Esophagus squamous epithelium (tissue), 4 donors: ENCODE measurements at regions not wholly inside any gene's neighbourhood (a gene's known extent, or its start where the extent isn't known, plus 50 kb on each side); places are given as distances from the start of the nearest gene placed in this dataset.

Experiments
- CTCF ChIP-seq, 6 experiments: fragments of 450-650 bp in 4 of 6; fragments of 200-600 bp in 2 of 6; sonication (generic) in 2 of 6; IDR thresholded peaks; one replicate each; pipeline ENCODE4 v1.5.1; 2016 to 2019; ENCODE audit warnings: antibody characterized with exemption in 6 of 6, mild to moderate bottlenecking in 4 of 6, moderate library complexity in 4 of 6
- POLR2A ChIP-seq, 4 donors: fragments of 450-650 bp; IDR thresholded peaks; one replicate each; pipeline ENCODE4 v1.6.1; 2017; ENCODE audit warnings: antibody characterized with exemption in 4 of 4, mild to moderate bottlenecking in 4 of 4, moderate library complexity in 3 of 4

- TF ChIP-seq CTCF (IDR thresholded peaks at IDR 0.05) (no peak), POLR2A (IDR thresholded peaks at IDR 0.05) (no peak)
Observed at GRCh38 chr5:20353499-20353898, 365.5 kb upstream of the CDH18 start.
